Caki2 (cell line): ENCODE measurements at regions not wholly inside any gene's neighbourhood (a gene's known extent, or its start where the extent isn't known, plus 50 kb on each side); places are given as distances from the start of the nearest gene placed in this dataset.
A peak's percentile ranks its signal among the peaks of the same experiment; 100 is the strongest.
"Not testable (repeated sequence)": the region's sequence is repeated elsewhere in the genome, so short reads cannot be mapped to it uniquely, and the experiment has no call there.

Experiments used
- DNase-seq: peaks from one replicate; pipeline ENCODE4 v3.0.0-alpha.2; 2015; ENCODE audit warnings: low read depth
- in situ Hi-C: cut with HindIII; loops from 2 replicates; pipeline ENCODE4 v1.10.0; 2016; ENCODE audit warnings: low sequenced_read_pairs, low pct_unique_long_range_greater_than_20kb, mixed read lengths

GRCh38 chr13:79895416-79895815 lies 414.5 kb downstream of the NDFIP2 start:
- no peak for DNase-seq
- in situ Hi-C loops: no loop called here

GRCh38 chr13:79887278-79887677 lies 406.3 kb downstream of the NDFIP2 start:
- in situ Hi-C loops: not testable (repeated sequence)

GRCh38 chr13:79886601-79887000 lies 405.6 kb downstream of the NDFIP2 start:
- DNase-seq: no peak
- in situ Hi-C loops: no loop called here

More at GRCh38 chr13:79887278-79887677, 406.3 kb downstream of the NDFIP2 start:
- DNase-seq: not testable (repeated sequence)

GRCh38 chr13:79884890-79885289 lies 403.9 kb downstream of the NDFIP2 start:
- DNase-seq: no peak
- in situ Hi-C loops: no loop called here

- no peak for DNase-seq
- in situ Hi-C loops: no loop called here
Observed at GRCh38 chr13:79883216-79883615, 402.3 kb downstream of the NDFIP2 start.

GRCh38 chr13:79880818-79881217 lies 399.9 kb downstream of the NDFIP2 start:
- in situ Hi-C loops: no loop called here
- DNase-seq: no peak

- DNase-seq: no peak
- in situ Hi-C loops: no loop called here
Observed at GRCh38 chr13:79874396-79875360, 393.7 kb downstream of the NDFIP2 start.

- no peak for DNase-seq
- in situ Hi-C loops: no loop called here
Observed at GRCh38 chr13:79871594-79871993, 390.6 kb downstream of the NDFIP2 start.

GRCh38 chr13:79870766-79871165 lies 389.8 kb downstream of the NDFIP2 start:
- DNase-seq: no peak
- in situ Hi-C loops: no loop called here

- in situ Hi-C loops: no loop called here
- no peak for DNase-seq
Observed at GRCh38 chr13:79870123-79870522, 389.2 kb downstream of the NDFIP2 start.

- peak; percentile 1 for DNase-seq
- in situ Hi-C loops: no loop called here
Observed at GRCh38 chr13:79869326-79869725, 388.4 kb downstream of the NDFIP2 start.

- no peak for DNase-seq
- in situ Hi-C loops: no loop called here
Observed at GRCh38 chr13:79867254-79867653, 386.3 kb downstream of the NDFIP2 start.

- DNase-seq: no peak
- in situ Hi-C loops: no loop called here
Observed at GRCh38 chr13:79866436-79866835, 385.5 kb downstream of the NDFIP2 start.

GRCh38 chr13:79862515-79862914 lies 381.6 kb downstream of the NDFIP2 start:
- DNase-seq: no peak
- in situ Hi-C loops: no loop called here

- DNase-seq: no peak
- in situ Hi-C loops: no loop called here
Observed at GRCh38 chr13:79861731-79862130, 380.8 kb downstream of the NDFIP2 start.

- in situ Hi-C loops: no loop called here
- no peak for DNase-seq
Observed at GRCh38 chr13:79860791-79861190, 379.8 kb downstream of the NDFIP2 start.

- no peak for DNase-seq
- in situ Hi-C loops: no loop called here
Observed at GRCh38 chr13:79859756-79860155, 378.8 kb downstream of the NDFIP2 start.

- DNase-seq: no peak
- in situ Hi-C loops: no loop called here
Observed at GRCh38 chr13:79853251-79853650, 372.3 kb downstream of the NDFIP2 start.

- DNase-seq: no peak
- in situ Hi-C loops: no loop called here
Observed at GRCh38 chr13:79851318-79851717, 370.4 kb downstream of the NDFIP2 start.
